GM10248 (cell line): ENCODE measurements at regions not wholly inside any gene's neighbourhood (a gene's known extent, or its start where the extent isn't known, plus 50 kb on each side); places are given as distances from the start of the nearest gene placed in this dataset.

Source experiments
- CTCF ChIA-PET: fragments of 300-600 bp; sonication (Branson Sonifier 250); formaldehyde crosslinking; extraction: SDS; loops from one replicate; lab custom pipeline; 2021; ENCODE audit warnings: antibody characterized with exemption; lab: Yijun Ruan, JAX
- POLR2A ChIA-PET: fragments of 350-650 bp; sonication (Branson Sonifier 250); formaldehyde crosslinking; extraction: SDS; loops from one replicate; lab custom pipeline; 2020; ENCODE audit warnings: antibody characterized with exemption; lab: Yijun Ruan, JAX
- DNase-seq: peaks from one replicate; pipeline ENCODE4 v3.0.0; 2012; ENCODE audit errors: extremely low spot score
- TF ChIP-seq, protein P1 (sequence below): IDR thresholded peaks from 2 replicates; pipeline ENCODE4 v1.5.1; 2012; ENCODE audit warnings: mild to moderate bottlenecking, low read depth; ENCODE audit errors: extremely low read depth, missing control alignments, control extremely low read depth

DNA sequence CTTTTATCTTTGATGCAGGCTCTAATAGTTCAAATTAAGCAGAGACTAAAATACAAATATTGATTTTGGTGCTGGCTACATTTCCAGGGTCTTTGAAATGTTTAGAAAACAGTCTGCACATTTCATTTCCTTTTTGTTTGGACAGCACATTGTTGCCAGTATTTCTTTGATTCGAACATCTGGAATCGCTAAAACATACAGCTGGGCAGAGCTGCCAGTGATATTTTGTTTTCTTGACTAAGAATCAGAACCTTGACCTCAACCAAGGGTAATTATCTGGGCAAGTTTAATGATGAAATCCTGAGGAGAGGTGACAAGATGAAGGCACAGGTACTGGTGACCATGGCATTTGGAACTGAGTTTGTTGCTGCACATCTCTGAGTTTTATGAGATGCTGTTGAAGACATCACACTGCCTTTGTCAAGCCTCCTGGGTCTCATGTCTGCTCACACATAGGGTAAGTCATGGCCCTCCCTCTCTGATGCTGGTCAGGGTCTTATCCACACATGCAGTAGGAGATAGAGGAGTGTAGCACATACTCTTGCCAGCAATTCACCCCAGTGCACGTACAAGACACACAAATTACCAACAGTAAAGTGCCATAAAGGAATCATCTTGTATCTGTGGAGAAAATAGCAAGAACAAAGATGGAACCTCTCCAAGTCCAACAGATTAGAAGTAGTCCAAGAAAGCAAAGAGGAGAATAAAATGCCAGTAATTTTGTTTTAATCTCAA, 391.9 kb downstream of the RND3 start:
- POLR2A ChIA-PET, result no interaction called here
- TF ChIP-seq, protein P1, sequence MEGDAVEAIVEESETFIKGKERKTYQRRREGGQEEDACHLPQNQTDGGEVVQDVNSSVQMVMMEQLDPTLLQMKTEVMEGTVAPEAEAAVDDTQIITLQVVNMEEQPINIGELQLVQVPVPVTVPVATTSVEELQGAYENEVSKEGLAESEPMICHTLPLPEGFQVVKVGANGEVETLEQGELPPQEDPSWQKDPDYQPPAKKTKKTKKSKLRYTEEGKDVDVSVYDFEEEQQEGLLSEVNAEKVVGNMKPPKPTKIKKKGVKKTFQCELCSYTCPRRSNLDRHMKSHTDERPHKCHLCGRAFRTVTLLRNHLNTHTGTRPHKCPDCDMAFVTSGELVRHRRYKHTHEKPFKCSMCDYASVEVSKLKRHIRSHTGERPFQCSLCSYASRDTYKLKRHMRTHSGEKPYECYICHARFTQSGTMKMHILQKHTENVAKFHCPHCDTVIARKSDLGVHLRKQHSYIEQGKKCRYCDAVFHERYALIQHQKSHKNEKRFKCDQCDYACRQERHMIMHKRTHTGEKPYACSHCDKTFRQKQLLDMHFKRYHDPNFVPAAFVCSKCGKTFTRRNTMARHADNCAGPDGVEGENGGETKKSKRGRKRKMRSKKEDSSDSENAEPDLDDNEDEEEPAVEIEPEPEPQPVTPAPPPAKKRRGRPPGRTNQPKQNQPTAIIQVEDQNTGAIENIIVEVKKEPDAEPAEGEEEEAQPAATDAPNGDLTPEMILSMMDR, result no peak
- CTCF ChIA-PET, result no interaction called here
- no peak for DNase-seq

DNA sequence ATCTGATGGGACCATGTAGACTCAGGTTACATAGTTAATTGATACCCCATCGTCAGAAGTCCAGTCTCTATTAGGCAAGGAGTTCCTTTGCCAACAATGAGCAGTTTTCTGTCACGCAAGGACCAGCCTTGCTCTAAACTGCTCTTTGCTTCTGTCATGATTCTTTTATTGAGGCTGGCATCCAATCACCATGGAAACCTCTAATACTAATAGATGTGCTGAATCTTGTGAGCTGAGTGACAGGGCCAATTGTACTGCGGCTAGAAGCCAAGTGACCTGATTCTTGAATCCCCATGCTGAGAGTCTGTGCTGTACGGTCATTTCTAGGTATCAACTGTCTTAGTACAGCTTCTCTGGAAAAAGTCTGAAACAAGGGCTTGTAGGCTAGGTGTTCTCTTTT, 395.6 kb downstream of the RND3 start:
- TF ChIP-seq, protein P1, result no peak
- DNase-seq, result no peak
- CTCF ChIA-PET, result no interaction called here
- POLR2A ChIA-PET, result no interaction called here

DNA sequence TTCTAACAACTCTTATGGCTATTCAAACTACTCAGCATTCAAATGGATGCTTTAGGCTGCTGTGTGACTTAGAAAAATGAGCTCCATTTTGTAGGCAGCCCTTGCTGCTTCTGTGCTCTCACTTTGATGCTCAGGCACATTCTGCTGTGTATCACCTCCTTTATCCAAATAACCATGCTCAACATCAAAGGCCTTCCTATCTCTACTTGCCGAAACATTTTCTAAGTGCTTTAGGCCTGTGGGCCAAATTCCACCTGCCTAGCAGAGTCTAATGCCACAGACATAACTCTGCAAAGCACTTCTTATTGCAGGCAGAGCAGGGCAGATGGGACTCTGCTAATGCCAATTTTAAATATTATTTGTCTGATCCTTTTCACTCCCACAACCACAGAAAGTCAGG, 397.4 kb downstream of the RND3 start:
- POLR2A ChIA-PET, result no interaction called here
- TF ChIP-seq, protein P1, result no peak
- CTCF ChIA-PET, result interaction anchor here (1.3 to 1.7 kb wide), 3 partner anchors 14 to 17 kb away, joined by 3 to 6 read pairs (median 4); no protein-coding TSS in a partner anchor
- no peak for DNase-seq

DNA sequence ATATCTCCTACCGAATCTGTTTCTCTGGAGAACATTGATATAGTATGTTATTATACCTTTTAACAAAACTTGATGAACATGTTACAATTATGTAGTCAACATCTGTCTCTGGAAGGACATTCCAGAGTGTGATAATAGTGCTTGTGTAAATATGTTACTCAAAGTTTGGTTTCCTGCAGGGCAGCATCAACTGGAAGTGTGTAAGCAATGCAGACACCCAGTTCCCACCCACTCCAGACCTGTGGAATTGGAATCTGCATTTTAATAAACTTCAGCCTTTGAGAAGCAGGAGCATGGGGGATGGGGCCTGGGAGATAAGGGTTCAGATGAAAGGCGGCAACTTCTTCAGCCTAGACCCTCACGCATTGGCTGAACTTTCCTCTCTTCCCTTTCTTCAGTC, 398.9 kb downstream of the RND3 start:
- CTCF ChIA-PET, result no interaction called here

DNA sequence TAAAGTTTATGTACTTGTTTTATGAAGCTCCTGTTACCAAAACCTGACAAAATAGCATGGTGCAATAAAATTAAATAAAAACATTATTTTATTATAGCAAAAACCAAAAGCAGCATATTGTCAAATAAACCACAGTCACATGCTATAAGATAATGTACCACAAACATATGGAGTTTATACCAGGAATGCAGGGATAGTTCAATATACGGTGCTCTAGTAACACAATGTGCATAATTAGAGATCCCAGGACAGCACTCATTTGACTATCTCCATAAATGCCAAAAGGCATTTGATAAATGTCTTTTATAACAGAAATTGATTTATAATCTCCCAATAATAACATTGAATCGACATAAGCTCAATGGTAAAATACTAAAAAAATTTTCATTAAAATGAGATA, 402.0 kb downstream of the RND3 start:
- POLR2A ChIA-PET, result no interaction called here
- no peak for DNase-seq
- CTCF ChIA-PET, result no interaction called here
- TF ChIP-seq, protein P1, result no peak

More for the DNA sequence above, 398.9 kb downstream of the RND3 start:
- DNase-seq, result no peak
- POLR2A ChIA-PET, result no interaction called here
- TF ChIP-seq, protein P1, result no peak

DNA sequence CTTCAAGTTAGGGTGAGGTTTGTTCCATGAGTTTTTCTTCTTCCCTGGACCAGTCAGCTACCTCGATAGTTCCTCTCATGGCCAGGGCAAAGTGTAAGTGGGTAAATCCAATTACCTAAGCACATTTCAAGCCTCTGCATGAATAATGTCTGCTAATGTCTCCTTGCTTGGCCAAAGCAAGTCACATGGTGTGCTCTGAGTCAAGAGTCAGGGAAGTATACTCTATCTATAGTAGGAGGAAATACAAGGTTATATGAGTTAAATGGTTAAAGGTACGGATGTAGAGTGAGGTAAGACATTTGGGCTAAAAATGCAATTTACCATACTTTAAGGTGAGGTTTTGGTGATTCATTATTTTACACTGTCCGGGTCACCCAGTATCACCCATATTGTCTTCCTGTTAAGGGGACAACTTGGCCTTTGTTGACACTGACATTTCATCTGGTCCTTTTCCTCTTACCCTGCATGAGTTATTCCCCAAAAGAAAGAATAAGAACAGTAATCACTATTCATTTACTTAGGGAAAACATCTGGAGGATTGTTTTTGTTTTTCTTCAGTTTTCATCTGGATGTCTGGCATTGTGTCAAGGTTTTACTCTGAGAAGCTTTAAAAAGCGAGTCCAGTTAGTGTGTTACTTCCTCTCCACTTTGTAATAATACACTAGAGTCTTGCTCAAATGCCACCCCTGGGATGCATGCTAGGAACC, 405.5 kb downstream of the RND3 start:
- POLR2A ChIA-PET, result no interaction called here
- TF ChIP-seq, protein P1, result no peak
- CTCF ChIA-PET, result no interaction called here
- DNase-seq, result no peak
